ENCODE measurements at regions not wholly inside any gene's neighbourhood (a gene's known extent, or its start where the extent isn't known, plus 50 kb on each side); places are given as distances from the start of the nearest gene placed in this dataset.
A peak's percentile ranks its signal among the peaks of the same experiment; 100 is the strongest.

DNA sequence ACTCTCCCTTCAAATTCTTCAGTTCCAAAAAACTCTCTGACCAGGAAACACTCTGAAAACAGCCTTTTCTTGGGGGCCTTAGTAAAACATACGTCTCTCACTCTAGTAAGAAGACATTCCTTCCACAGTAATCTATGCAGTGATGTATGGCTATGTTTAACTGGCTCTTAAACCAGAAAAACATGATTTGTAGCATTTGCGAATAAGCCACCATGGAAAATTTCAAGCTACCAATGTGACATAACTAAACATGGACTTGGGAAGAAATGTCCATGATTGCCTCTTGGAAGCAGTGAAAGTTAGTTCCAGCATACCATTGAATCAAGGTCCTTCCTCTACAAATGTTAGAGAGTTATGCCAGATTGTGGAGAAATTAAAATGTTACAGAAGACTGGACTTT is 121.5 kb upstream of the ATF7IP start:
- Histone ChIP-seq H3K27me3 (ENCODE audit: control insufficient read depth, insufficient read depth, low read length) (no peaks in the 10 kb centered on the region), H3K4me3 (ENCODE audit: low read depth, low read length) (no peak overlapping the region), H3K4me1 (ENCODE audit: control insufficient read depth, insufficient read depth, low read length) (peaks cover 12% of the 10 kb centered on the region), H3K9ac (ENCODE audit: low read depth, low read length) (no peak overlapping the region), H3K9me3 (ENCODE audit: control insufficient read depth, insufficient read depth, low read length) (peaks cover 2% of the 10 kb centered on the region), H3K36me3 (ENCODE audit: control insufficient read depth, insufficient read depth, low read length) (no peaks in the 10 kb centered on the region)

DNA sequence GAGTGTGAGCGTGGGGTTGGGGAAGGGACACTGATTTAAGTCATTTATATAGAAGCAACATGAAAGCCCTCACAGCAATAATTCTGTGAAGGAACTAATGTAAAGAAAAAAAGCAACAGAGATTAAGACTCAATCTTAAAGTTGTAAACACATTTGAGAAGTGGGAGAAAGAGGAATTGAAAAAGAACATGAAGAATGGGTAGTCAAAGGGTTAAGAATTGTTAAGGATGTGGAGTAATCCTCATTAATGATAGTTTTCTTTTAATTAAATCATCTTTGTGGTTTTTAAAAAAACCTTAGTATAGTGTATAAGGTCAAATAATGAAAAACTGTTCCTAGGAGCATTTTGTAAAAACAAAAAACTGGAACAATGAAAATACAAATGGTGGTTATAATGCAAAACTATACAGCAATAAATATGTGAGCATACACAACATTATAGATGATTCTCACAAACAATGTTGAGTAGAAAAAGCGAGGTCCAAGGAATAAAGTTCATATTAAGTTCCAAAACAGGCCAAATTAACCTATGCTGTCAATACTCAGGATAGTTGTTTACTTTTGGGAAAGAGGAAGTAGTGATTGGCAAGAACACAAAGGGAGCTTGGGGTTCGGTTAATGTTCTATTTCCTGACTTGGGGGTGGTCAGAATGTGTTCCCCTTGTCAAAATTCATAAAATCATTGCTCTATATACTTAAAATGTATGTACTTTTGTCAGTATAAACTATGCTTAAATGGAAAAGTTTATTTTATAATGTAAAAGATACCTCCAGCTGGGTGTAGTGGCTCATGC is 120.4 kb upstream of the ATF7IP start:
- no peaks in the 10 kb centered on the region for H3K36me3 ChIP-seq (ENCODE audit: control insufficient read depth, insufficient read depth, low read length)
- peaks cover 2% of the 10 kb centered on the region for H3K9me3 ChIP-seq (ENCODE audit: control insufficient read depth, insufficient read depth, low read length)
- no peak overlapping the region for H3K4me3 ChIP-seq (ENCODE audit: low read depth, low read length)
- H3K9ac ChIP-seq (ENCODE audit: low read depth, low read length) = no peak overlapping the region
- peaks cover 12% of the 10 kb centered on the region for H3K4me1 ChIP-seq (ENCODE audit: control insufficient read depth, insufficient read depth, low read length)
- H3K27me3 ChIP-seq (ENCODE audit: control insufficient read depth, insufficient read depth, low read length) = no peaks in the 10 kb centered on the region

GRCh38 chr12:14247166-14247565 is 118.3 kb upstream of the ATF7IP start:
- Histone ChIP-seq H3K4me3 (ENCODE audit: low read depth, low read length) (no peak overlapping the region), H3K9ac (ENCODE audit: low read depth, low read length) (no peak overlapping the region), H3K27me3 (ENCODE audit: control insufficient read depth, insufficient read depth, low read length) (no peaks in the 10 kb centered on the region), H3K9me3 (ENCODE audit: control insufficient read depth, insufficient read depth, low read length) (peaks cover 2% of the 10 kb centered on the region), H3K4me1 (ENCODE audit: control insufficient read depth, insufficient read depth, low read length) (peaks cover 5% of the 10 kb centered on the region), H3K36me3 (ENCODE audit: control insufficient read depth, insufficient read depth, low read length) (no peaks in the 10 kb centered on the region)

DNA sequence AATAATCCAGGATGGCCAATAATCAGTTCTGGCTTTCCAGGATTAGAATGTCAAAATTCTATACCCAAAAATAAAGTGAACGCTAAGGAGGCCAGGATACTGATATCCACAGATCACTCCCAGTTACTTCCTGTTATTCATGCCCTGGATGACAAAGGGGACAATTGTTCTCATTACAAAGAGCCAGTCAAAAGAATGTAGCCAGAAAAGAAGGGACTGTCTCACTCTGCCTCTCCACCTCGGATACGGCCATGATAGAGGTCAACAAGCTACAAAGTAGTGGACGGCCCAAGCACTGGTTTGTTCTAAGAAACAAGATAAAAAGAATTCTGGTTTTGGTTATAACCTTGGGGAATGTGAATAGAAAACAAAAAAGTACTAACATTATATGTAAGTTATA is 116.1 kb upstream of the ATF7IP start:
- H3K4me1 ChIP-seq (ENCODE audit: control insufficient read depth, insufficient read depth, low read length) = peaks cover 5% of the 10 kb centered on the region
- H3K27me3 ChIP-seq (ENCODE audit: control insufficient read depth, insufficient read depth, low read length) = no peaks in the 10 kb centered on the region
- no peak overlapping the region for H3K9ac ChIP-seq (ENCODE audit: low read depth, low read length)
- H3K4me3 ChIP-seq (ENCODE audit: low read depth, low read length) = no peak overlapping the region
- no peaks in the 10 kb centered on the region for H3K9me3 ChIP-seq (ENCODE audit: control insufficient read depth, insufficient read depth, low read length)
- H3K36me3 ChIP-seq (ENCODE audit: control insufficient read depth, insufficient read depth, low read length) = no peaks in the 10 kb centered on the region

DNA sequence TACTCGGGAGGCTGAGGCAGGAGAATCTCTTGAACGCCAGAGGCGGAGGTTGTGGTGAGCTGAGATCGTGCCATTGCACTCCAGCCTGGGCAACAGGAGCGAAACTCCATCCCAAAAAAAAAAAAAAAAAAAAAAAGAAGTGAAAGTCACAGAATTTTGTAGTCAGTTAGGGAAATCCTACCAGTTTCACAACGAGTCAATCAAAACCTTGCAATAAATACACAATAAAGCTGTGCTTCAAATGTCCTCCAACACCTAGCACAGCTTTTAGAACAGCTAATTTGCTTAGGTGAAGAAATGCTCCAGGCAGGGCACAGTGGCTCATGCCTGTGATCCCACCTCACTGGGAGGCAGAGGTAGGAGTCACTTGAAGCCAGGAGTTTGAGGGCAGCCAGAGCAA is 112.8 kb upstream of the ATF7IP start:
- no peak overlapping the region for H3K9ac ChIP-seq (ENCODE audit: low read depth, low read length)
- H3K36me3 ChIP-seq (ENCODE audit: control insufficient read depth, insufficient read depth, low read length) = no peaks in the 10 kb centered on the region
- no peaks in the 10 kb centered on the region for H3K27me3 ChIP-seq (ENCODE audit: control insufficient read depth, insufficient read depth, low read length)
- H3K4me1 ChIP-seq (ENCODE audit: control insufficient read depth, insufficient read depth, low read length) = peaks cover 13% of the 10 kb centered on the region
- H3K4me3 ChIP-seq (ENCODE audit: low read depth, low read length) = no peak overlapping the region
- H3K9me3 ChIP-seq (ENCODE audit: control insufficient read depth, insufficient read depth, low read length) = no peaks in the 10 kb centered on the region

DNA sequence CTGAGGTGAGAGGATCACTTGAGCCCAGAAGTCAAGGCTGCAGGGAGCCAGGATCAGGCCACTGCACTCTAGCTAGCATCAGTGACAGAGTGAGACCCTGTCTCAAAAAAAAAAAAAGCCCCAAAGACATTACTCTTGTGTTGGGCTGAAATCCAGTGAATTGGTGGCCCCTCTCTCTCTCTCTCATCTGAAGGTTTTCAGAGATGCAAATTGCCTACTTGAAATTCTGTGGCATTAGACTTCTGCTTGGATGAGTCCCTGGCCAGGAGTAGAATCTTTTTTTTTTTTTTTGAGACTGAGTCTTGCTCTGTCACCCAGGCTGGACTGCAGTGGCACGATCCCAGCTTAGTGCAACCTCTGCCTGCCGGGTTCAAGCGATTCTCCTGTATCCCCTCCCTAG is 112.0 kb upstream of the ATF7IP start:
- H3K4me1 ChIP-seq (ENCODE audit: control insufficient read depth, insufficient read depth, low read length) = peaks cover 19% of the 10 kb centered on the region
- H3K9me3 ChIP-seq (ENCODE audit: control insufficient read depth, insufficient read depth, low read length) = no peaks in the 10 kb centered on the region
- no peak overlapping the region for H3K9ac ChIP-seq (ENCODE audit: low read depth, low read length)

GRCh38 chr12:14254781-14255180 is 110.7 kb upstream of the ATF7IP start:
- H3K36me3 ChIP-seq (ENCODE audit: control insufficient read depth, insufficient read depth, low read length) = no peaks in the 10 kb centered on the region
- peaks cover 23% of the 10 kb centered on the region for H3K4me1 ChIP-seq (ENCODE audit: control insufficient read depth, insufficient read depth, low read length)
- no peak overlapping the region for H3K4me3 ChIP-seq (ENCODE audit: low read depth, low read length)
- H3K27me3 ChIP-seq (ENCODE audit: control insufficient read depth, insufficient read depth, low read length) = no peaks in the 10 kb centered on the region
- no peaks in the 10 kb centered on the region for H3K9me3 ChIP-seq (ENCODE audit: control insufficient read depth, insufficient read depth, low read length)
- H3K9ac ChIP-seq (ENCODE audit: low read depth, low read length) = no peak overlapping the region

More for the DNA sequence above, 112.0 kb upstream of the ATF7IP start:
- Histone ChIP-seq H3K27me3 (ENCODE audit: control insufficient read depth, insufficient read depth, low read length) (no peaks in the 10 kb centered on the region), H3K36me3 (ENCODE audit: control insufficient read depth, insufficient read depth, low read length) (no peaks in the 10 kb centered on the region), H3K4me3 (ENCODE audit: low read depth, low read length) (no peak overlapping the region)

GRCh38 chr12:14256121-14256520 is 109.4 kb upstream of the ATF7IP start:
- H3K36me3 ChIP-seq (ENCODE audit: control insufficient read depth, insufficient read depth, low read length) = no peaks in the 10 kb centered on the region
- no peaks in the 10 kb centered on the region for H3K9me3 ChIP-seq (ENCODE audit: control insufficient read depth, insufficient read depth, low read length)
- H3K27me3 ChIP-seq (ENCODE audit: control insufficient read depth, insufficient read depth, low read length) = no peaks in the 10 kb centered on the region
- peaks cover 31% of the 10 kb centered on the region for H3K4me1 ChIP-seq (ENCODE audit: control insufficient read depth, insufficient read depth, low read length)
- H3K9ac ChIP-seq (ENCODE audit: low read depth, low read length) = no peak overlapping the region
- no peak overlapping the region for H3K4me3 ChIP-seq (ENCODE audit: low read depth, low read length)

- Histone ChIP-seq H3K4me3 (ENCODE audit: low read depth, low read length) (no peak overlapping the region), H3K4me1 (ENCODE audit: control insufficient read depth, insufficient read depth, low read length) (peaks cover 35% of the 10 kb centered on the region)
Measured at GRCh38 chr12:14256555-14257169, 108.8 kb upstream of the ATF7IP start.

DNA sequence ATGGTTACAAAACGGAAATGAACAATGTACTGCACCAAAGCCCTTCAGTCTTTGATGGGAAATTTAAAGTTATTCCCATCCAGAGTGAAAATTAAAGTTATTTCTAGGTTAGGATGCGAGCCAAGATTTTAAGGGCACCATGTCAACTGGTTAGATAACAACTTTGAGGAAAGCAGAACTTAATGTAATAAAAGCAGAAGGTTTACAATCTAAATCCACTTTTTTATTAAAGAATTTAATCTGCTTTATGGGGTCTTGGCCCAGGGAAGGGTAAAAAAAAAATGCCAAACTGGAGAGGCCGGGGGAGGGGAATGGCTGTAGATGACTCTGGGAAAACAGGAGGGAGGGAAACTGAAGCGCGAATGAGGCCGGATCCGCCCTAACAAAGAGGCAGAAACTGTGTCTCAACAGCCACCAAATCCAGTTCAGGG is 108.2 kb upstream of the ATF7IP start:
- H3K4me1 ChIP-seq (ENCODE audit: control insufficient read depth, insufficient read depth, low read length) = peaks cover 38% of the 10 kb centered on the region
- H3K9ac ChIP-seq (ENCODE audit: low read depth, low read length) = peak overlapping the region; percentile 57
- no peaks in the 10 kb centered on the region for H3K36me3 ChIP-seq (ENCODE audit: control insufficient read depth, insufficient read depth, low read length)
- no peak overlapping the region for H3K4me3 ChIP-seq (ENCODE audit: low read depth, low read length)
- no peaks in the 10 kb centered on the region for H3K9me3 ChIP-seq (ENCODE audit: control insufficient read depth, insufficient read depth, low read length)
- H3K27me3 ChIP-seq (ENCODE audit: control insufficient read depth, insufficient read depth, low read length) = no peaks in the 10 kb centered on the region

More at GRCh38 chr12:14256555-14257169, 108.8 kb upstream of the ATF7IP start:
- Histone ChIP-seq H3K27me3 (ENCODE audit: control insufficient read depth, insufficient read depth, low read length) (no peaks in the 10 kb centered on the region), H3K9me3 (ENCODE audit: control insufficient read depth, insufficient read depth, low read length) (no peaks in the 10 kb centered on the region), H3K9ac (ENCODE audit: low read depth, low read length) (peak overlapping the region; percentile 57), H3K36me3 (ENCODE audit: control insufficient read depth, insufficient read depth, low read length) (no peaks in the 10 kb centered on the region)

- H3K27me3 ChIP-seq (ENCODE audit: control insufficient read depth, insufficient read depth, low read length) = no peaks in the 10 kb centered on the region
- H3K9me3 ChIP-seq (ENCODE audit: control insufficient read depth, insufficient read depth, low read length) = no peaks in the 10 kb centered on the region
- peak overlapping the region; percentile 37 for H3K4me3 ChIP-seq (ENCODE audit: low read depth, low read length)
- peak overlapping the region; percentile 80 for H3K9ac ChIP-seq (ENCODE audit: low read depth, low read length)
- no peaks in the 10 kb centered on the region for H3K36me3 ChIP-seq (ENCODE audit: control insufficient read depth, insufficient read depth, low read length)
- H3K4me1 ChIP-seq (ENCODE audit: control insufficient read depth, insufficient read depth, low read length) = peaks cover 38% of the 10 kb centered on the region
Measured at GRCh38 chr12:14257734-14258574, 107.5 kb upstream of the ATF7IP start.
